Suprapubic skin (tissue), 4 donors: ENCODE measurements at regions not wholly inside any gene's neighbourhood (a gene's known extent, or its start where the extent isn't known, plus 50 kb on each side); places are given as distances from the start of the nearest gene placed in this dataset.

ENCODE experiments used
- EP300 ChIP-seq: sonication (generic); formaldehyde crosslinking; IDR thresholded peaks from one replicate; pipeline ENCODE4 v1.6.1; 2017; ENCODE audit warnings: antibody characterized with exemption
- POLR2A ChIP-seq, 2 donors: fragments of 450-650 bp; IDR thresholded peaks; one replicate each; pipeline ENCODE4 v1.6.1; 2017; ENCODE audit warnings: antibody characterized with exemption in 2 of 2, mild to moderate bottlenecking in 2 of 2, moderate library complexity in 2 of 2
- POLR2AphosphoS5 ChIP-seq, 3 donors: sonication (generic); formaldehyde crosslinking; IDR thresholded peaks; one replicate each; pipeline ENCODE4 v1.6.1; 2017; ENCODE audit warnings: antibody characterized with exemption in 3 of 3
- TF ChIP-seq, protein P1 (sequence below), 2 donors: fragments of 200-600 bp in 1 of 2; fragments of 450-650 bp in 1 of 2; sonication (generic) in 1 of 2; IDR thresholded peaks; one replicate each; pipeline ENCODE4 v1.5.1; 2016 to 2019; ENCODE audit warnings: antibody characterized with exemption in 2 of 2, mild to moderate bottlenecking in 1 of 2, moderate library complexity in 1 of 2

DNA sequence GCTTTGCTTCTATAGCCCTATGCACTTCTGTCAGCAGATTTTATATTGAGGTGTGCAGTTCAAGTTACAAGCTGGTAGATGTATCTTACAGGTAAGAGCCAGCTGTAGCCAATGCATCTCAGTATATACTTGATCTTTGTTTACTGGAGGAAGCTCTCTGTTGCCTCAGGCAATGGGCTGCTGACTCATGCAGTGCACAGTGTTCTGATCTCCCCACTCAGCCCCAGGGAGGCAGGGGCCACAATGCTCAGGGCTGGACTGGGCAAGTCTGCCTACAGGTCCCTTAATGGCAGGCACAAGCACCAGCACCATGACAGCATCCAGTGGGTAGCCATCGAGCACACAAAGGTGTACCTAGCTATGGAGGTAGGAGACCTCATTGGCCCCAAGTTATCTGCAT is 178.8 kb upstream of the CDH10 start:
- TF ChIP-seq EP300: no peak
- TF ChIP-seq, protein P1, sequence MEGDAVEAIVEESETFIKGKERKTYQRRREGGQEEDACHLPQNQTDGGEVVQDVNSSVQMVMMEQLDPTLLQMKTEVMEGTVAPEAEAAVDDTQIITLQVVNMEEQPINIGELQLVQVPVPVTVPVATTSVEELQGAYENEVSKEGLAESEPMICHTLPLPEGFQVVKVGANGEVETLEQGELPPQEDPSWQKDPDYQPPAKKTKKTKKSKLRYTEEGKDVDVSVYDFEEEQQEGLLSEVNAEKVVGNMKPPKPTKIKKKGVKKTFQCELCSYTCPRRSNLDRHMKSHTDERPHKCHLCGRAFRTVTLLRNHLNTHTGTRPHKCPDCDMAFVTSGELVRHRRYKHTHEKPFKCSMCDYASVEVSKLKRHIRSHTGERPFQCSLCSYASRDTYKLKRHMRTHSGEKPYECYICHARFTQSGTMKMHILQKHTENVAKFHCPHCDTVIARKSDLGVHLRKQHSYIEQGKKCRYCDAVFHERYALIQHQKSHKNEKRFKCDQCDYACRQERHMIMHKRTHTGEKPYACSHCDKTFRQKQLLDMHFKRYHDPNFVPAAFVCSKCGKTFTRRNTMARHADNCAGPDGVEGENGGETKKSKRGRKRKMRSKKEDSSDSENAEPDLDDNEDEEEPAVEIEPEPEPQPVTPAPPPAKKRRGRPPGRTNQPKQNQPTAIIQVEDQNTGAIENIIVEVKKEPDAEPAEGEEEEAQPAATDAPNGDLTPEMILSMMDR (IDR thresholded peaks at IDR 0.05): no peak
- TF ChIP-seq POLR2A (IDR thresholded peaks at IDR 0.05): no peak
- TF ChIP-seq POLR2AphosphoS5 (IDR thresholded peaks at IDR 0.05): no peak
